DND-41 (cell line): ENCODE measurements at regions not wholly inside any gene's neighbourhood (a gene's known extent, or its start where the extent isn't known, plus 50 kb on each side); places are given as distances from the start of the nearest gene placed in this dataset.

Source experiments
- EZH2 ChIP-seq: IDR thresholded peaks from 3 replicates; pipeline ENCODE4 v1.6.1; 2012; ENCODE audit warnings: borderline replicate concordance, low read depth, mild to moderate bottlenecking, moderate library complexity, low read length, inconsistent platforms; ENCODE audit not compliant: severe bottlenecking
- TF ChIP-seq, protein P1 (sequence below): IDR thresholded peaks from 2 replicates; pipeline ENCODE4 v1.5.1; 2012; ENCODE audit warnings: borderline replicate concordance, low read length, moderate library complexity, mild to moderate bottlenecking; ENCODE audit not compliant: poor library complexity, severe bottlenecking; ENCODE audit errors: extremely low read depth

DNA sequence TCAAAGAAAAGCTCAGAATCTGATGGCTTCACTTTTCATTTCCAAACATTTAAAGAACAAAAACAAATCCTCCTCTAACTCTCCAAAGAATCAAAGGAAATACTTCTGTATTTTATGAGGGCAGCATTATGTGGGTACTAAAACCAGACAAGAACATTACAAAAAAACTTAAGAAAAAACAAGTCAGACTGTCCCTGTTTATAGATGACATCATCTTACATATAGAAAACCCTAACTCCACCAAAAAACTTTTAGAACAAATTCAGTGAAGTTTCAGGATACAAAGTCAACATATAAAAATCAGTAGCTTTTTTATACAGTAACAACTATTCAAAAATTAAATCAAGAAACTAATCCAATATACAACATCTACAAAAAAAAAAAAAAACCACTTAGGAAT is 136.2 kb downstream of the PJA2 start:
- TF ChIP-seq, protein P1, sequence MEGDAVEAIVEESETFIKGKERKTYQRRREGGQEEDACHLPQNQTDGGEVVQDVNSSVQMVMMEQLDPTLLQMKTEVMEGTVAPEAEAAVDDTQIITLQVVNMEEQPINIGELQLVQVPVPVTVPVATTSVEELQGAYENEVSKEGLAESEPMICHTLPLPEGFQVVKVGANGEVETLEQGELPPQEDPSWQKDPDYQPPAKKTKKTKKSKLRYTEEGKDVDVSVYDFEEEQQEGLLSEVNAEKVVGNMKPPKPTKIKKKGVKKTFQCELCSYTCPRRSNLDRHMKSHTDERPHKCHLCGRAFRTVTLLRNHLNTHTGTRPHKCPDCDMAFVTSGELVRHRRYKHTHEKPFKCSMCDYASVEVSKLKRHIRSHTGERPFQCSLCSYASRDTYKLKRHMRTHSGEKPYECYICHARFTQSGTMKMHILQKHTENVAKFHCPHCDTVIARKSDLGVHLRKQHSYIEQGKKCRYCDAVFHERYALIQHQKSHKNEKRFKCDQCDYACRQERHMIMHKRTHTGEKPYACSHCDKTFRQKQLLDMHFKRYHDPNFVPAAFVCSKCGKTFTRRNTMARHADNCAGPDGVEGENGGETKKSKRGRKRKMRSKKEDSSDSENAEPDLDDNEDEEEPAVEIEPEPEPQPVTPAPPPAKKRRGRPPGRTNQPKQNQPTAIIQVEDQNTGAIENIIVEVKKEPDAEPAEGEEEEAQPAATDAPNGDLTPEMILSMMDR: no peak
- no peak for TF ChIP-seq EZH2
